HUES64 (cell line): ENCODE measurements at regions not wholly inside any gene's neighbourhood (a gene's known extent, or its start where the extent isn't known, plus 50 kb on each side); places are given as distances from the start of the nearest gene placed in this dataset.

Experiments used
- H3K27ac ChIP-seq: 2 replicates; pipeline ENCODE4 v1.7.0; 2013; ENCODE audit warnings: low read depth, low read length, inconsistent platforms
- H3K27me3 ChIP-seq: 2 replicates; pipeline ENCODE4 v1.6.1; 2013; ENCODE audit warnings: mild to moderate bottlenecking, low read length; ENCODE audit not compliant: insufficient read depth
- H3K36me3 ChIP-seq: 2 replicates; pipeline ENCODE4 v1.6.1; 2013; ENCODE audit warnings: mild to moderate bottlenecking, low read length; ENCODE audit not compliant: insufficient read depth
- H3K4me1 ChIP-seq: 2 replicates; pipeline ENCODE4 v1.6.1; 2013; ENCODE audit warnings: mild to moderate bottlenecking, low read length, moderate library complexity; ENCODE audit not compliant: insufficient read depth
- H3K4me3 ChIP-seq: 2 replicates; pipeline ENCODE4 v1.5.1; 2013; ENCODE audit warnings: mild to moderate bottlenecking, low read length, moderate library complexity
- H3K9ac ChIP-seq: 2 replicates; pipeline ENCODE4 v1.6.1; 2013; ENCODE audit warnings: mild to moderate bottlenecking, low read depth, low read length
- H3K9me3 ChIP-seq: 2 replicates; pipeline ENCODE4 v1.6.1; 2013; ENCODE audit warnings: low read depth, low read length; ENCODE audit not compliant: insufficient read depth
- WGBS: fragments of 150-250, 120-280 bp; methylation state at CpG from one replicate; pipeline ENCODE4 v1.1.7; 2013; ENCODE audit warnings: missing lambda C conversion rate; 5-methylcytosine and 5-hydroxymethylcytosine counted together

DNA sequence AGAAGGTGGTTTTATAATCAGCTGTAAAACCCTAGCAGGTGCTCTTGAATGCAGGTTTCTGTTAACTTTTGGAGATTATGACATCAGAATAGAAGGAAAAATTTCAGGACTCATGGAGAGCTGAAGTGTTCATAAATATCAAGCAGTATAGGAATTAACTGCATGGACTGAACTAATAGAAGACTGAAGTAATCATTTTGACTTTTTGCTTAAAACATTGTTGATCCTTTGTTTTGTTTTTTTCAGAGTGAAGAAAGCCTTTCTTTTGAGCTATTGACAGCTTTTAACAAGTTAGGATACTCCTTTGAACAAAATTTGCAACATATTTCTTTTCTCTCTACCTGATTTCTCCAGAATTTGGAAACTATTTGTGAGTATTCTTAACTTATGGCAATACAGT, 70.6 kb upstream of the DAZL start:
- H3K9ac ChIP-seq = no peak overlapping the region
- peaks cover 21% of the 10 kb centered on the region for H3K36me3 ChIP-seq
- H3K27me3 ChIP-seq = no peaks in the 10 kb centered on the region
- H3K9me3 ChIP-seq = peaks cover 43% of the 10 kb centered on the region
- H3K27ac ChIP-seq = no peak overlapping the region
- no peak overlapping the region for H3K4me3 ChIP-seq
- H3K4me1 ChIP-seq = peaks cover 23% of the 10 kb centered on the region

DNA sequence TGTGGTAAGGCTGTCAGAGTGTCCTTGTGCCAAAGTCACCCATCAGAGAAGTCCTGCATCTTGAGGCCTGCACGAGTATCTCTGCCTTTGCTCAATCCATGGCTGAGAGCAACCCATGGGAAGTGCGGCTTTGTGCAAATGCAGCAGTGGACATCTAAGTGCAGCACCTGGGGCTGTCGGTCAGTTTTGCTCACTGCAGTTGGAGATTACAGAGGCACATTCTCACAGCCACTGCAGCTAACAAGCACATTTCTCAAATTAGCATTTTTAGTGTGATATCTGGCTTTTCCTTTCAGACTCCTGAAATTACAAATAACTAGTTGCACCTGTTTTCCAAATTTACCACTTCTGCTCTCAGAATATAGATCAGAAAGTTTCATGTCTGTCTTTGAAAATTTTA, 81.5 kb upstream of the DAZL start:
- peaks cover 33% of the 10 kb centered on the region for H3K36me3 ChIP-seq

DNA sequence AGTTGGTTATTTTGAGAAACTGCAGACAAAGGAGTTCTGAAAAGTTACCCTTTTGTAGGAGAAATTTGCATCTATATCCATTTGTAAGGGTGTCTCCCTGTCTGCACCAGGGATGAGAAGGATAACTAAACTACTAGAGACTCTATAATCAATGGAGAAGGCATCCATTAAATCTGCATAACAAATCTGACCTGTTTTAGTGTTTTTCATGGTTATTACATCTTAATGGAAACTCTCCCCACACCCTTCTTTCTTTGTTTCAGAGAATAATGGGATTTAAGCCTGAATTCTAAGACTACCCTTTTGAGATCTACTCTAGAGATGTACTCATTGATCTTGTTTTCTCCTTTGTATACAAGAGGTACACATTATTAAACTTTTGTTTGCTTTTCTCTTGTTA, 82.0 kb upstream of the DAZL start:
- Histone ChIP-seq H3K4me1 (peaks cover 8% of the 10 kb centered on the region; the same call in 1 of the 2 replicates), H3K27ac (peak overlapping the region; percentile 95), H3K27me3 (no peaks in the 10 kb centered on the region), H3K4me3 (no peak overlapping the region), H3K36me3 (peaks cover 33% of the 10 kb centered on the region), H3K9ac (peak overlapping the region; percentile 30; the same call in 1 of the 2 replicates), H3K9me3 (peaks cover 39% of the 10 kb centered on the region)

More for the DNA sequence above, 81.5 kb upstream of the DAZL start:
- H3K4me3 ChIP-seq = no peak overlapping the region
- peak overlapping the region; percentile 95 for H3K27ac ChIP-seq
- peaks cover 39% of the 10 kb centered on the region for H3K9me3 ChIP-seq
- H3K9ac ChIP-seq = 0 out of 2 replicates have a peak overlapping the region, but pooled peaks have one; percentile 17
- WGBS = 86% methylated on average over 3 of the region's 3 CpGs
- H3K4me1 ChIP-seq = peaks cover 8% of the 10 kb centered on the region; the same call in 1 of the 2 replicates
- H3K27me3 ChIP-seq = no peaks in the 10 kb centered on the region

DNA sequence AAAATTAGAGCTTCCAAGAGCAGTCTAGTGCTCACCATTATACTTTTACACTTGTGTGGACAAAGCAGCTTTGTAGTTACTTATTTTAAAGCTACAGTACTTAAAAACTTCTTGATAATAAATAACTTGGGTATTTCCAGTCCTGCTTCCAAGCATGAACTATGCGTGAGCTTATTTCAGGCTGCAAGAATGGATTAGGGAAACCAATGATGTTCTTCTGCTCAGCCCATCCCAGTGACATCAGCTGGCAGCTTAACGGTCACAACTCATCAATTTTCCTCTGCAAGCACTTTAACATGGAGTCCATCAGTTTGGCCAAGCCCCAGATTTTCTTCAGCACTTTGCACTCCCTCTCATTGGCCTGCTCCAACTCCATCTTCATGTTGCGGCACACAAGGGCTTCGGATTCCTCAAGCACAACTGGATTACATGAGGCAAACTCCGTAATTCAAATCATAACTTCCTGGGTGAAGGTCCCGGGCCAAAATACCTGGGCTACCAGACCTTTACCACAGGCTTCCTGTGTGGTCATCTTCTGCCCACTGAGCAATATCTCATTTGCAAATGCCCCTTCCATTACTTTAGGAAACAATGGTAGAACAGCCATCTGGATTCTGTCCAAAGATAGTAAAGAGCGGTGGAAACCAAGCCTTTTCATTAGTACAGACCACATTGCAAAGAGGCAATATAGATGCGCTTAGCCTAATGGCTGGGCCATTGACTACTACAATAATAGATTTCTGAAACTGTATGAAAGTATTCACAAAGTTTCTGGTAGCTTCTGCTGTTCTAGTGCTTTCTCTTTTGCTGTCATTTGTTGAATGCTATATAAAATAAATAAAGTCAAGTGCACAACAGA, 87.5 kb upstream of the DAZL start:
- Histone ChIP-seq H3K9ac (no peak overlapping the region), H3K4me3 (no peak overlapping the region), H3K36me3 (peaks cover 26% of the 10 kb centered on the region), H3K4me1 (peaks cover 16% of the 10 kb centered on the region), H3K9me3 (peaks cover 21% of the 10 kb centered on the region), H3K27me3 (no peaks in the 10 kb centered on the region), H3K27ac (no peak overlapping the region)
- 89% methylated on average over 8 of the region's 8 CpGs for WGBS

DNA sequence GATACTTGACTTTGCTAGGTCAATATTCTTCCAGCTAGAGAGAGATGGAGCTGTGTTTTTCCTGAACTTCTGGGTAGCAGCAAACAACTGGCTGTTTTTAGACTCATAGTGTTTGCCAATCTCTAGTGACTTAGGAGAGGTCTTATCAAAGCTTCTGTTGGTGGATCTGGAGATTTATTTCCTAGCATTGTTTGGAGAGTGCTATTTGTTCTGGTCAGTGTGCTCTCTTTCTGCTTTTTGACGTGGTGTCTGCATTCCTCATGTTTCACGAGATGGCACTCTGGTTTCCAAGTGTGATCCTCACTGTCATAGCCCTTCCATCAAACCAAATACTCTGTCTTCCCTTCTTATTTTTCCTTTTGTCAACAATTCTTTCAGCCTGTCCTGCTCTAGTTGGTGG, 88.6 kb upstream of the DAZL start:
- H3K36me3 ChIP-seq = peaks cover 22% of the 10 kb centered on the region
- peaks cover 28% of the 10 kb centered on the region for H3K4me1 ChIP-seq
- WGBS = 91% methylated on average over 2 of the region's 2 CpGs
- H3K27me3 ChIP-seq = no peaks in the 10 kb centered on the region
- H3K4me3 ChIP-seq = no peak overlapping the region
- H3K27ac ChIP-seq = no peak overlapping the region
- H3K9ac ChIP-seq = no peak overlapping the region
- H3K9me3 ChIP-seq = peaks cover 16% of the 10 kb centered on the region

DNA sequence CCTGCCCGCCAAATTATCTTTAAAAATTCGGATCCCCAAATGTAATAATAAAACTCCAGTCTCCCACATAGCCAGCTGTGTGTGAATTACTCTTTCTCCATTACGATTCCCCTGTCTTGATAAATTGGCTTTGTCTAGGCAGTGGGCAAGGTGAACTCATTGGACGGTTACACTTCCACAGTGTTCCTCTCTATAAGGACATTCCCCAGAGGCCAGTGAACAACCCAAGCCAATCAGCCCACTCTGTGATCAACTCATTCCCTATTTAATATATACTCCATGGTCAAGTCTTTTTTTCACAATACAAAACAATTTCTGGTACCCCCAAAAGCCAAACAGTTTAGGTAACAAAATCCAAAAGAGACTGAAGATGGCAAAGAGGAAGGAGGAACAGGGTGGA, 90.5 kb upstream of the DAZL start:
- WGBS = 93% methylated on average over 4 of the region's 4 CpGs
- H3K9me3 ChIP-seq = no peaks in the 10 kb centered on the region
- H3K27ac ChIP-seq = no peak overlapping the region
- H3K36me3 ChIP-seq = peaks cover 7% of the 10 kb centered on the region; the same call in 1 of the 2 replicates
- H3K27me3 ChIP-seq = no peaks in the 10 kb centered on the region
- H3K4me1 ChIP-seq = peaks cover 40% of the 10 kb centered on the region
- no peak overlapping the region for H3K9ac ChIP-seq
- no peak overlapping the region; the same call in 1 of the 2 replicates for H3K4me3 ChIP-seq

DNA sequence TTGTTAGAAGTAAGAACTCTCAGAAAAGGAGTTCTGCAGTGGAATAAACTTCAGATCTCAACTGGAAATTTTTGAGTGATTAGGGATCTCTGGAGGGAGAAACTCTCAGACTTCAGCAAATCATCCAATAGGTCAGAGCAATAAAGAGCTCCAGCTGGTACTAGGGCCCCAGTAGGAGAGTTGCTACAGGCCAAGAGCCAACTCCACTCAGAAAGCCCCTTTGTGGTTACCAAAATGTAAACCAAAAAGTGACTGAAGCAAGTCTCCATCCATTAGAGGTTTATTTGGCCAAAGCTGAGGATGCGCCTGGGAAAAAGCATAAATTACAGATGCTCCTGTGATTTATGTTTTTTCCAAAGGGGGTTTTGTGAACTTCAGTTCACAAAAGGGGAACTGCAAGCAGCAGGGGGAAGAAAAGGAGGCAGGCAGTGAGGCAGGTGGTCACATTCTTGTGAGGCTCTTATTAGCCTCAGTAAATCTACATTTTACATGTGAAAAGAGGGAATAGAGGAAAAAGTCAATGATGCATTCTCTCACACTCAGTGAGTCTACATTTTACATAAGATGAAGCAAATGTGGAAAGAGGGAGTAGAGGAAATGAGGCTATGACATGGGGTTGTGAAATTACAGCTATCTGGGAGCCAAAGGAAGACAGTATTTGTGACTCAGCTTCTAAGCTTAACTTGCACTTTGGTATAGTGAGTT, 92.4 kb upstream of the DAZL start:
- Histone ChIP-seq H3K4me3 (peak overlapping the region; percentile 28; the same call in 1 of the 2 replicates), H3K4me1 (peaks cover 40% of the 10 kb centered on the region), H3K36me3 (no peaks in the 10 kb centered on the region), H3K9ac (peak overlapping the region; percentile 44; the same call in 1 of the 2 replicates), H3K27ac (peak overlapping the region; percentile 89), H3K27me3 (no peaks in the 10 kb centered on the region), H3K9me3 (no peaks in the 10 kb centered on the region)
- WGBS = 83% methylated on average over 1 of the region's 1 CpG

DNA sequence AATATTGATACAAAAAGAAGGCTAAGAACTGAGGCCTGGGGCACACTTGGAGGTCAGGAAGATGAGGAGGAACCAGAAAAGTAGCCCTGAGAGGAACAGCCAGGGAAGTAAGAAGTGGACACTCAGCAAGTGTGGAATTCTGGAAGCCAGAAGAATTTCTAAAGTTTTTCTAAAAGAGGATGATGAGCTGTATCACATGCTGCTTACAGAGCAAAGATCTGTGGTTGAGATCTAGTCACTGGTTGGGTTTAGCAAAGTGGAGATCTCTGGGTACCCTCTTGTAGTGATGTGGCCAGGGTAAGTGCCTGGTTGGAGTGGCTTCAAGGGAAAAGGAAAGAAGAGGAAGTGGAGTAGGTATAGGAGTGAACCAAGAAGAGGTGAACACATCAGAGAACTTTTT, 95.4 kb upstream of the DAZL start:
- peaks cover 40% of the 10 kb centered on the region for H3K4me1 ChIP-seq
- no peaks in the 10 kb centered on the region for H3K27me3 ChIP-seq
- no peaks in the 10 kb centered on the region for H3K9me3 ChIP-seq
- no peaks in the 10 kb centered on the region for H3K36me3 ChIP-seq
- H3K4me3 ChIP-seq = no peak overlapping the region
- H3K9ac ChIP-seq = no peak overlapping the region
- no peak overlapping the region for H3K27ac ChIP-seq

DNA sequence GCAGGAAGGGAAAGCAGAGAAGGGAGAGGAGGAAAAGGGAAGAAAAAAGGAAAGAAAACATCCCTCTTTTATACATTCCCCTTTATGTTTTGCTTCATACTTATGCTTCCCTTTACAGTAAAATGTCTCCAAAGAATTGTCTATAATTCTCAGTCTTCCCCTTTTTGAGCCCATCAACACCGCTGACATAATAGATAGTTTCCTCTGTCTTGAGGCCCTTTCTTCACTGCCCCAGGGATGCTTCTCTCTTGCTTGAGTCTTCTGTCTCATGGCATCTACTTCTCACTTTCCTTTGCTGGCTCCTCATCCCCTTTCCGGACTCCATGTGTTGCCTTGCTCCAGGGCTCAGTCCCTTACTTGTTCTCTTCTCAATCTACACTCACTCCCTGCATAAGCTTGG, 99.7 kb upstream of the DAZL start:
- Histone ChIP-seq H3K27me3 (no peaks in the 10 kb centered on the region), H3K9me3 (no peaks in the 10 kb centered on the region), H3K9ac (no peak overlapping the region), H3K4me1 (peaks cover 1% of the 10 kb centered on the region; the same call in 1 of the 2 replicates), H3K36me3 (no peaks in the 10 kb centered on the region), H3K27ac (no peak overlapping the region), H3K4me3 (no peak overlapping the region)
- WGBS = 92% methylated on average over 2 of the region's 2 CpGs

DNA sequence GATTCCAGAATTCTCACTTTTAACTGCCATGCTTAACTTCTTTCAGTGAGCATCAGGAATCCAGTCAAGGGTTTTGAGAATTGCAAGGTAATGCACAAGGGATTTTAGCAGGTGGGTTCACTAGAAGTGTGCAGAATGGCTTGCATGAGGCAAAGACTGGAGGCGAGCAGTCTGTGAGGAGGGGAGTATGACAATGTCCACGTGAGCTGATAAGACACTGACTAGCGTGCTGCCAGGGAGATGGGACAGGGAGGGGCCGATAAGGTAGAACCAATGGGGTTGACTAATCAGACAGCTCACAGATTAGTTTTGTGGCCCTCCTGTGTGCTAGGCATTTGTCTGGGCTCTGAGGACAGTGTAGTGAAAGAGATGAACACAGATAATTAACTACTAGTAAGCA, 102.0 kb upstream of the DAZL start:
- Histone ChIP-seq H3K4me1 (no peaks in the 10 kb centered on the region), H3K9ac (no peak overlapping the region), H3K9me3 (no peaks in the 10 kb centered on the region), H3K27ac (no peak overlapping the region), H3K27me3 (no peaks in the 10 kb centered on the region), H3K36me3 (no peaks in the 10 kb centered on the region), H3K4me3 (no peak overlapping the region)
- WGBS = 95% methylated on average over 4 of the region's 4 CpGs

DNA sequence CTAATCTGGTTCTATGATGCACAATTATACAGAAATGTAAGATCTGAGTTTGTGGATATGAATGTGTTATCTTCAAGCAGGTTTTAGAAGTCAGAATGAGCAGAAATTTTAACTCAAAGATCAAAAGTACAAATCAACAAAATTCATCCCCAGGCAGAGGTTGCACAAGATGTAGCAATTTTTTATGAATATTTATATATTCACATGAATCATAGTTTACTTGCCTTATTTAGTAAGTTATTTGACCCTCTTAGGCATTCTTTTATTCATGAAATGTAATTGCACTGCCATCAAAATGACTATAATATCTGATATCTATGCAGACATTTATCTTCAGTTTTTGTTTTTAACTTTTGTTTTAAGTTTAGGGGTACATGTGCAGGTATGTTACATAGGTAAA, 103.1 kb upstream of the DAZL start:
- Histone ChIP-seq H3K4me3 (no peak overlapping the region), H3K9me3 (peaks cover 4% of the 10 kb centered on the region; the same call in 1 of the 2 replicates), H3K27me3 (no peaks in the 10 kb centered on the region), H3K27ac (no peak overlapping the region), H3K36me3 (no peaks in the 10 kb centered on the region), H3K4me1 (no peaks in the 10 kb centered on the region), H3K9ac (no peak overlapping the region)
